ENCODE measurements at regions not wholly inside any gene's neighbourhood (a gene's known extent, or its start where the extent isn't known, plus 50 kb on each side); places are given as distances from the start of the nearest gene placed in this dataset.

DNA sequence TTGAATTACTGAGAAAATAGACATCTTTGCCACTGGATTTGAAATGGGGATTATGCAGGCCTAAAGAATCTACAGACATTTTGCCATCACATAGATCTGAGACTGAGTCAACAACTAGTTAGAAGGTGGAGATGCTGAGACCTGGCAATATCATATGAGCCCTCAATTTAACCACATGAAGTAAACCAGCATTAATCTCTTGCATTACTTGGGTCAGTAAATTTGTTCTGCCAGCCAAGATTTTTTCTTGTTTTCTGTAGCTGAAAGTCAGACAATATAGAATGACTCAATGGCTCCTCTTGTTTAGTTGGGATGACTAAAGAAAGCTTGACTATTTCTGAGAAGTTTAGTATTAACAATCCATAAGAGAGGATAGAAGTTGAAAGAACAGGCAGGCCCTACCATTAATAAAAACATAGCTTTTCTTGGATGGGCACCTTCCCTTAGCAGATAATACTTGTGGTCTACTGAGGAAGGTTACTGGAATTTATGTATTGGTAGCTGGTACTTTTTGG is 396.7 kb upstream of the SORCS1 start:
- no peaks in the 10 kb centered on the region for H3K4me1 ChIP-seq (ENCODE audit: control insufficient read depth, extremely low read depth, insufficient read depth, low read length)
- no peaks in the 10 kb centered on the region for H3K9me3 ChIP-seq (ENCODE audit: control insufficient read depth, insufficient read depth, low read depth, low read length)
- no peak overlapping the region for H3K9ac ChIP-seq (ENCODE audit: insufficient read depth, low read length)
- DNase-seq (ENCODE audit: low read depth in 2 of 2): peak in 1 of 2 donors; percentile 78
- no peak overlapping the region for H3K4me3 ChIP-seq (replicated peaks in 1 of 4; ENCODE audit: control extremely low read depth in 1 of 4, insufficient read depth in 1 of 4, low read depth in 3 of 4, low read length in 4 of 4)
- H3K4me2 ChIP-seq (ENCODE audit: extremely low read depth, insufficient read depth, low read length): no peak overlapping the region
- no peaks in the 10 kb centered on the region for H3K79me2 ChIP-seq (ENCODE audit: control insufficient read depth, insufficient read depth, low read length)
- TF ChIP-seq EZH2 (IDR thresholded peaks at IDR 0.05; ENCODE audit: low read length, missing control alignments): no peak
- TF ChIP-seq, protein P1, sequence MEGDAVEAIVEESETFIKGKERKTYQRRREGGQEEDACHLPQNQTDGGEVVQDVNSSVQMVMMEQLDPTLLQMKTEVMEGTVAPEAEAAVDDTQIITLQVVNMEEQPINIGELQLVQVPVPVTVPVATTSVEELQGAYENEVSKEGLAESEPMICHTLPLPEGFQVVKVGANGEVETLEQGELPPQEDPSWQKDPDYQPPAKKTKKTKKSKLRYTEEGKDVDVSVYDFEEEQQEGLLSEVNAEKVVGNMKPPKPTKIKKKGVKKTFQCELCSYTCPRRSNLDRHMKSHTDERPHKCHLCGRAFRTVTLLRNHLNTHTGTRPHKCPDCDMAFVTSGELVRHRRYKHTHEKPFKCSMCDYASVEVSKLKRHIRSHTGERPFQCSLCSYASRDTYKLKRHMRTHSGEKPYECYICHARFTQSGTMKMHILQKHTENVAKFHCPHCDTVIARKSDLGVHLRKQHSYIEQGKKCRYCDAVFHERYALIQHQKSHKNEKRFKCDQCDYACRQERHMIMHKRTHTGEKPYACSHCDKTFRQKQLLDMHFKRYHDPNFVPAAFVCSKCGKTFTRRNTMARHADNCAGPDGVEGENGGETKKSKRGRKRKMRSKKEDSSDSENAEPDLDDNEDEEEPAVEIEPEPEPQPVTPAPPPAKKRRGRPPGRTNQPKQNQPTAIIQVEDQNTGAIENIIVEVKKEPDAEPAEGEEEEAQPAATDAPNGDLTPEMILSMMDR (conservative IDR thresholded peaks at IDR 0.05 in 1 of 2, IDR thresholded peaks at IDR 0.05 in 1 of 2; ENCODE audit: low read depth in 1 of 2, low read length in 2 of 2): no peak
- H4K20me1 ChIP-seq (ENCODE audit: control insufficient read depth, extremely low read depth, insufficient read depth, low read length): no peaks in the 10 kb centered on the region
- no peak overlapping the region for H3K27ac ChIP-seq (ENCODE audit: insufficient read depth, low read length)
- no peaks in the 10 kb centered on the region for H3K36me3 ChIP-seq (ENCODE audit: control insufficient read depth, insufficient read depth, low read length)
- no peak overlapping the region for H2AFZ ChIP-seq (ENCODE audit: low read length)
- H3K27me3 ChIP-seq (ENCODE audit: control insufficient read depth, insufficient read depth, low read length): no peaks in the 10 kb centered on the region

DNA sequence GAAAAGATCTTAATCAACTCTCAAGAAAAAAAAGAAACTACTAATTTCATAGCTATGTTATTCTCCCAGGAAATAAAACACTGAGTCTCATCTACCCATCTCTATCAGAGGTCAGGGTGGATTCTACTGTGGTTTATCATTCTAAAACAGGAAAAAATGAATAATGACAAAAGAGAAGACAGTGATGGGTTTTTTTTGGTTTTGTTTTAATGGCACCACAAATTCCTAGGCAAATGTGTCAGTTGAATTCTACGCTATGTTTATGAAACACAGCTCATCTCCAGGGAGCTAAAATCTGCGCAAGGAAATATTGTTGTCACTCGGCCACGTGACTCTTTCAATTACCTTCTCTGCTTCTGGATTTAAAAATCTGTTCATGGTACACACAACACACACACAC is 393.4 kb upstream of the SORCS1 start:
- Histone ChIP-seq H3K27me3 (ENCODE audit: control insufficient read depth, insufficient read depth, low read length) (no peaks in the 10 kb centered on the region), H3K79me2 (ENCODE audit: control insufficient read depth, insufficient read depth, low read length) (no peaks in the 10 kb centered on the region), H4K20me1 (ENCODE audit: control insufficient read depth, extremely low read depth, insufficient read depth, low read length) (no peaks in the 10 kb centered on the region), H3K9me3 (ENCODE audit: control insufficient read depth, insufficient read depth, low read depth, low read length) (no peaks in the 10 kb centered on the region), H3K4me1 (ENCODE audit: control insufficient read depth, extremely low read depth, insufficient read depth, low read length) (no peaks in the 10 kb centered on the region), H3K4me2 (ENCODE audit: extremely low read depth, insufficient read depth, low read length) (no peak overlapping the region), H2AFZ (ENCODE audit: low read length) (no peak overlapping the region), H3K4me3 (replicated peaks in 1 of 4; ENCODE audit: control extremely low read depth in 1 of 4, insufficient read depth in 1 of 4, low read depth in 3 of 4, low read length in 4 of 4) (no peak overlapping the region), H3K36me3 (ENCODE audit: control insufficient read depth, insufficient read depth, low read length) (no peaks in the 10 kb centered on the region), H3K27ac (ENCODE audit: insufficient read depth, low read length) (no peak overlapping the region), H3K9ac (ENCODE audit: insufficient read depth, low read length) (no peak overlapping the region)
- DNase-seq (ENCODE audit: low read depth in 2 of 2): no peak
- TF ChIP-seq EZH2 (IDR thresholded peaks at IDR 0.05; ENCODE audit: low read length, missing control alignments): no peak
- TF ChIP-seq, protein P1 (conservative IDR thresholded peaks at IDR 0.05 in 1 of 2, IDR thresholded peaks at IDR 0.05 in 1 of 2; ENCODE audit: low read depth in 1 of 2, low read length in 2 of 2): no peak

DNA sequence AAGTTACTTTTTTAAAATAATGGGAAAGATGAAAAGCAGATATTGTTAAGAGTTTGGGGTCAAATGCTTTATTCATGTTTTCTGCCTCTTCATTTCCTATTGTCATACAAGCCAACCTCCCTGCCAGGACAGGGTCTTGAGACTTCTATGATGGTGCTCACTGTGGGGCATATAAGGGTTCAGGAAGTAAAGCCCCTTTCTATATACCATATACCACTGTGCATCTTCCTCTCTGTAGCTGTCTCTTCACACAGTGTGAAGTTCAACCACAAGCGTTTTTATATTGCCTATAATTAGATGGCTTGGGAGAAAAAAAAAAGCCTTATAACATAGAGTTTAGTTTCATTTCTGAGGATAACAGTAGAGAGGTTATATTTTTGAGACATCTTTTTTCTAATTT is 389.8 kb upstream of the SORCS1 start:
- no peak overlapping the region for H3K4me2 ChIP-seq (ENCODE audit: extremely low read depth, insufficient read depth, low read length)
- DNase-seq (ENCODE audit: low read depth in 2 of 2): no peak
- H3K27me3 ChIP-seq (ENCODE audit: control insufficient read depth, insufficient read depth, low read length): no peaks in the 10 kb centered on the region
- no peak for TF ChIP-seq EZH2 (IDR thresholded peaks at IDR 0.05; ENCODE audit: low read length, missing control alignments)
- no peaks in the 10 kb centered on the region for H3K36me3 ChIP-seq (ENCODE audit: control insufficient read depth, insufficient read depth, low read length)
- no peaks in the 10 kb centered on the region for H4K20me1 ChIP-seq (ENCODE audit: control insufficient read depth, extremely low read depth, insufficient read depth, low read length)
- no peak overlapping the region for H2AFZ ChIP-seq (ENCODE audit: low read length)
- H3K79me2 ChIP-seq (ENCODE audit: control insufficient read depth, insufficient read depth, low read length): no peaks in the 10 kb centered on the region
- no peak overlapping the region for H3K9ac ChIP-seq (ENCODE audit: insufficient read depth, low read length)
- H3K9me3 ChIP-seq (ENCODE audit: control insufficient read depth, insufficient read depth, low read depth, low read length): no peaks in the 10 kb centered on the region
- H3K4me3 ChIP-seq (replicated peaks in 1 of 4; ENCODE audit: control extremely low read depth in 1 of 4, insufficient read depth in 1 of 4, low read depth in 3 of 4, low read length in 4 of 4): no peak overlapping the region
- no peak overlapping the region for H3K27ac ChIP-seq (ENCODE audit: insufficient read depth, low read length)
- no peaks in the 10 kb centered on the region for H3K4me1 ChIP-seq (ENCODE audit: control insufficient read depth, extremely low read depth, insufficient read depth, low read length)

All from fibroblast of lung (primary cell).